IPS DF 4.7 (cell line): ENCODE measurements at regions not wholly inside any gene's neighbourhood (a gene's known extent, or its start where the extent isn't known, plus 50 kb on each side); places are given as distances from the start of the nearest gene placed in this dataset.

ENCODE experiments used
- DNase-seq: peaks from one replicate; pipeline ENCODE4 v3.0.0-alpha.2; 2013; ENCODE audit warnings: low spot score; ENCODE audit errors: extremely low read depth

DNA sequence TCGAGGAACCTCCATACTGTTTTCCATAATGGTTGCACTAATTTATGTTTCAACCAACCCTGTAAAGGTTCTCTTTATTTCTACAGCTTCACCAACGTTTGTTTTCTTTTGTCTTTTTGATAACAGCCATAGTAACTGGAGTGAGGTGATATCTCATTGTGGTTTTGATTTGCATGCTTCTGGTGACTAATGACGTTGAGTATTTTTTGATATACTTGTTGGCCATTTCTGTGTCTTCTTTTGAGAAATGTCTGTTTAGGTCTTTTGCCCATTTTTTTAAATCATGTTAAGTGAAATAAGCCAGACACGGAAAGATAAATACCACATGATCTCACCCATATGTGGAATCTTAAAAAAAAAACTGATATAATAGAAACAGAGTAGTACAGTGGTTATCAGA, 74.8 kb upstream of the SMIM21 start:
- no peak for DNase-seq

DNA sequence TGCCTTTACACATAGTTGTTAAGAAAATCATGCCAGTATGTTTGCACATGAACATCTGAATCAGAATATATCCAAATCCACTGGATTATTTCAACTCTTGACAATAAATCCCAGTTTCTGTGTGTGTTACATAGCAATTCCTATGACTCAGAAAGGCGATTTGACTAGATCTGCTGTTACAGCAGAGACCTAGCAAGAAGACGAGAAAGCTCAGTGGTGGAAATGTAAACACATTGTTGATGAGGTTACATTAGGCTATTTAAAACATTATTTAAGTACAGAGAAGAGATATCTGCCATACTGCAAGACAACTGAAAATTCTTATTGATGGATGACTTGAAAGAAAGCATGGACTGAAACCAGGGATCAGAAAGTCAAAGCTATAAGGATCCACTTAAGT, 73.0 kb upstream of the SMIM21 start:
- no peak for DNase-seq

DNA sequence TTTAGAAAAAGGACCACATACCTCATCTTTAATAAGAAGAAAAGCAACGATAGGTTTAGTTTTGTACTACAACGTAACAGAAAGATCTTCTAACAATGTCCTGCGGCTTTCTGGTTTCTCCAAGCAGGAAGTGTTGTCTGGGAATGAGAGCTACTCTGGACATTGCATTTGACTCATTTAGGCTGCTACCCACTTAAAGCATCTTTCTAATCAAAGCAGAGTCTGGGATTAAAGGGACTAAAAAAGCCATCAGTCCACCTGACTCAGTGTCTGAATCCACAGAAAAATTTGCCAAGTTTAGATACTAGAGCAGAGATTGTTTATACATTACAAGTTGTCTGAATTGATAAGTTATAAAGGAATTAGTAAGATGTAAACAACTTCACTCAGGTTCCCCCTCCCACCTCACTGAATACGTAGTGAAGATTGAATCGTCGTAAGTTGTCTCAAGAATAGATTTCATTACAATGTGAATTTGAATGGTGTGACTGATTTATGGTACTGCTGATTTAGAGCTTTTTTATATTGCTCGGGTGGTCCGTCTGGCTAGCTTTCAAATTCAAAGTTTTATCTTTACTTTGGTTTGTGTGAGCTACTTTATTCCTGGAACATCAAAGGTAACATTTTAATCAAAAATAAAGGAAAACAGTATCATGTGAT, 70.2 kb upstream of the SMIM21 start:
- no peak for DNase-seq

DNA sequence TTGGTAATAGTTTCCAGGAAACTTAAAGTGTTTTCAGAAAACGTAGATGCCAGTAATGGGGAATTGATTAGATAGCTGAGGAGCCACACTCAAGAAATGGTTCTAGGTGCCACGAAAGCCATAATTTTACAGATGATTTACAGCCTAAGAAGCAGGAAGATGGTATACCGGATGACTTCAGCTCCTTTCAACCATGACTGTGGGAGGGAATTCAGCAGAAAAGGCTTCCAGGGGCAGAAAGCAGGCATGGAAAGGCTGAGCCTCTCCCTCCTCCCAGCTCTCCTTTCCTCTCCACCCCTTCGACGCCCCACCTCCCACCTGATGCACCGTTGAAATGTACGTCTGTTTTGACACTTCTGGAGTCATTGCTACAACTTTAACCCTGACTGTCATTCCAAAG, 68.6 kb upstream of the SMIM21 start:
- no peak for DNase-seq

DNA sequence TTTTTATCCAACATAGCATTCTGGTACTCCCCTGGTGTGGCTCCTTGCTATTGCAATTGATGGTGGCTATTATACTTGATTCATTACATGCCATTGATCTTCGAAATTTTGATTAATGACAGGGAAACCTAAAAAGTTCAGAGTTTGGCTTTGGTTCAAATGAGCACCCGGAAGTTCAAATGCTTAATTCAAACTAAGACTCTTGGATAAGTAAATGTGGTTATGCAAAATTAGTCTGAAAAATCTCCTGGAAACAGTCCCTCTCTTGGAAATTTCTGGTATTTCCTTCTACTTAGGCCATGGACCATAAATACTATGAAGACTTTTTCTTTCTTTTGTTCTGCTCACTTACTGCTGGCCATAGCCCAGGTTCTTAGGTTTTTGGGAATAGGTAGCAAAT, 65.3 kb upstream of the SMIM21 start:
- DNase-seq: no peak

DNA sequence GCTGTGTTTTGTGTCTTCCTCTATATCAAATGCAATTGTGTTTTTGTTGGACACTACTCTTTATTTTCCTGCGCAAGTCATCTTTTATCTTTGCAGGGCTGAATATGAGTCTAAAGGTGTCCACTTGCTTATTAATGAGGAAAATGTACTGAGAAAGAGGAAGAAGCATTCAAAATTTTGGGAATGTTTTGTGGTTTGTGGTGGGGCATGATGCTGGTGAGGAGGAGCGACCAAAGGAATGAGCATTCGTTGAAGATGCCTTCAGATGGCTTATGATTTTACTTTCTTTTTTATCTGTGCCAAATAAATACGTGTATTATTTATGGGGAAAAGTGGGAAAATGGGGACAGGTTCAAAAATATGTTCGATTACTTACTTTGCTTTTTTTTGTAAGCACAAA, 63.9 kb upstream of the SMIM21 start:
- DNase-seq: no peak

DNA sequence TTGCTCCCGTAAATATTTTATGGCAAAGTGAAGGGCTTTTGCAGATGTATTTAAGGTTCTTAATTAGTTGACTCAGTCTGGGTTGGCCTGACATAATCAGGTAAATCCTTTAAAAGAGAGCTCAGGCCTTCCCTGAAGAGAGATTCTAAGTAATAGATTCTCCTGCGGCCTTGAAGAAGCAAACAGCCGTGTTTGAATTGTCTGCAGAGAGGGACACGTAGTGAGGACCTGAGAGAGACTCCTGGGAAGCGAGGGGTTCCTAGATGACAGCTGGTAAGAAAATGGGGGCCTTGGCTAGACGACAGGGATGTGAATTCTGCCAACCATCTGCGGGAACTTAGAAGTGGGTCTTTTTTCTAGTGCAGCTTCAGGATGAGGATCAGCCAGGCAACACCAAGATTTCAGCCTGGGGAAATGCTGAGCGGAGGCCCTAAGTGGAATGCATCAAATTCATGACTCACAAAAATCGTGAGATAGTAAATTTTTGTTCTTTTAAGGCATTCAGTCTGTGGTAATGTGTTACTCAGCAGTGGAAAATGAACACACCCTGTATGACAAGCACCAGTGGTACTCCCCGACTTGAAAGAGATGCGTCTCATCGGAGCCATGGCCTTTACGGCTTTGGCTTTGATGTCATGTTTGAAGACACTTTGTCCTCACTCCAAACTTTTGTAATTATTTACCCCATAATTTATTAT, 62.1 kb upstream of the SMIM21 start:
- no peak for DNase-seq

DNA sequence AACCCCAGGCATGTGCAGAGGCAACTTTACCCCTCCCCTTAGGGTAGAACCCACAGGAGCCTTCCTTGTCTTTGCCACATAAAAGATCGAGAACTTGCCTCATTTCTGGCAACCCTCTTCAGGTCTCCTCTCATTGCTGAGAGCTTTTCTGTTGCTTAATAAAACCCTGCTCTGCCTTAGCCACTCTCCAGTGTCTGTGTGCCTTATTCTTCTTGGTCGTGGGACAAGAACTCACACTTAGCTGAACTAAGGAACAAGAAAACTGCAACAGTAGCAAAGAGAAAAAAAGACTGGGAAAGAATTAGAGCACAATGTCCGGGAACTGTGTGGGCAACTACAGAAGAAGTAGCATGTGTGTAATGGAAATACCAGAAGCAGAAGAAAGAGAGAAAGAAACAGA, 56.2 kb upstream of the SMIM21 start:
- no peak for DNase-seq

DNA sequence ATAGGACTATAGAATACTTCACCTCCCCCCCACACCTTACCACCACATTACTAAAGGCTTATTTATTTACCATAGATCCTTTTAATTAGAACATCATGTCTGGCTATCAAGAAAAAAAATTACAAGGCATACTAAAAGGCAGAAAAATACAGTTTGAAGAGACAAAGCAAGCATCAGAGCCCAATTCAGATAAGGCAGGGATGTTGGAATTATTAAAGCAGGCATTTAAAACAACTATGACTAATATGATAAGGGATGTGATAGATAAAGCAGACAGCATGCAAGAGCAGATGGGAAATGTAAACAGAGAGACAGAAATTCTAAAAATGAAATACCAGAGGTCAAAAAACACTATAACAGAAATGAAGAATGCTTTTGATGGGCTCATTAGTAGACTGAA, 55.4 kb upstream of the SMIM21 start:
- DNase-seq: no peak

DNA sequence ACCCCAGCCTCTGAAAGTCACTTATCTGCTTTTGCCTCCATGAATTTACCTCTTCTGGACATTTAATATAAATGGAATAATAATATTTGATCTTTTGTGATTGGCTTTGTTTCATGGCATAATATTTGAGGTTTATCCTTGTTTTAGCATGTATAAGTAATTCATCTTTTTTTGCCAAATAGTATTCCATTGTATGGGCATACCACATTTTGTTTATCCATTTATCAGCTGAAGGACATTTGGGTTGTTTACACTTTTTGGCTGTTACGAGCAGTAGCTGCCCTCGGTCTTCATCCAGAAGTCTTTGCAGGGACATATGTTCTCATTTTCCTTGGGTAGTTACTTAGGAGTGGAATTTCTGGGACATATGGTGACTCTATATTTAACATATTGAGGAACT, 53.0 kb upstream of the SMIM21 start:
- DNase-seq: no peak

DNA sequence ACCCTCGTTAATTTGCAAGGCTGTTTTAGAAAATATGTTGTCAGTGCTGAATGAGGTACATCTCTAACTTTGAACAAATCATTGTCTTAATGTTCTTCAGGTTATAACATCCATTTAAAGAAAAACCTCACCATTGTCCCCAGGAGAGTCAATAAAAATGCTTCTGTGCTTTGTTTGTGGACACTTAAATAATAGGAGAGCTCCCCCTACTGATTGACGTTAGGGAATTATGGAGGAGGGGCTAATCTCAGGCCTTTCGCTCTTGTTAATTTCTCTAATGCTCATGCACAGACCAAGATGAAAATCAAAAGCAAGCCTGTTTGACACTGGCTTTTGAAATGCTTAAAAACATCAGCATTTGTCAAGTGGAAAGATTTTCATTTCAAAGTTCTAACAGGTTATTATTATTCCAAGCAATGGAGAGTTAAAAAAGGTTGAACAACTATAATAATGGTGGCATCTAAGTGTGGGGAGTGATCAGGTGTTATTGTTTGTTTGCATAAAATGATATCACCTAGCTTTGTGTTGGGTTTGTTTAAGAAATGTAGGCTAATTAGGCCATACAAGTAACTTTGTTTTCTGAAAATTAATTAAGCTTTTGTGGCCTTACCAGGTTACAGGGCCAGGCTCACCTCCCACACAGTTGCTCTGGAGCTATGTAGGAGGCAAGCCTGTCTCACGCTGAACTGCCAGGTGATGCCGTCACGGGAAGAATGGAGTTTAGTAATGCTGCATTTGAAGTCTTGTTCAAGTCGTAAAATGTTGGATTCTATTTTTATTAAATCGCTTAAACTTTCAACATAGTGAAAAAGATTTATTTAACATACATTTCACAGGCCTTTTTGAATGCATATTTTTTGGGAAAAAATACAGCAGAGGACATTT, 51.7 kb upstream of the SMIM21 start:
- DNase-seq: no peak

DNA sequence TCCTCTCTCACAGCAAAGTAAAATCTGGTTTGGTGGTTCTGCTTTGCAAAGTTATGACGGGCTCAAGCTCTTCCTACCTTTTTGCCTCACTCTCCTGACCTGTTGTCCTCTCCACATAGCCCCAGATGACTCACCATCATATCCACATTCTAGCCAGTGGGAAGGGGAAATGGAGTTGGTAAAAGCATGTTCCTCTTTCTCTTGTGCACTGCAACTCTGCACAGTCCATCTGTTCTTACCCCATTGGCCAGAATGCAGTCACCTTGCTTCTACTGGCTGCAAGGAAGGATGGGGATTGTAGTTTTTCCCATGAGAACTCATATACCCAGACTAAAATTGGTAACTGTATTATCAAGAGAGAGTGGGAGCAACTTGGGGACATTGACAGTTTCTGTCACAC, 50.4 kb upstream of the SMIM21 start:
- no peak for DNase-seq
